SK-N-SH (cell line): ENCODE measurements at regions not wholly inside any gene's neighbourhood (a gene's known extent, or its start where the extent isn't known, plus 50 kb on each side); places are given as distances from the start of the nearest gene placed in this dataset.

Source experiments
- CTCF ChIA-PET: fragments of 300-600, 350-600 bp; formaldehyde crosslinking; extraction: SDS; loops from one replicate; lab custom pipeline; 2021; lab: Yijun Ruan, JAX
- POLR2A ChIA-PET: fragments of 350-600 bp; sonication (Branson Sonifier 250); formaldehyde crosslinking; extraction: SDS; loops from one replicate; lab custom pipeline; 2020; ENCODE audit warnings: antibody characterized with exemption, inconsistent platforms; lab: Yijun Ruan, JAX
- DNase-seq: peaks from one replicate; pipeline ENCODE4 v3.0.0; 2012
- H2AFZ ChIP-seq: fragments of 200-600 bp; sonication (generic); 2 replicates; pipeline ENCODE4 v1.8.1; 2016; ENCODE audit warnings: antibody characterized with exemption, mild to moderate bottlenecking, low read depth
- H3F3A ChIP-seq: fragments of 200-600 bp; sonication (generic); replicated peaks from 2 replicates; pipeline ENCODE3; 2016; ENCODE audit warnings: antibody characterized with exemption, mild to moderate bottlenecking; ENCODE audit not compliant: insufficient read depth
- H3K27ac ChIP-seq, 2 experiments: fragments of 200-500 bp in 1 of 2; fragments of 200-600 bp in 1 of 2; sonication (Bioruptor generic) in 1 of 2; sonication (generic), shearing (Covaris generic) in 1 of 2; 2 replicates each; pipeline versions ENCODE4 v1.5.1 to v1.6.1; 2014 to 2016; ENCODE audit warnings: low read depth in 2 of 2, inconsistent platforms in 1 of 2, low read length in 1 of 2, mild to moderate bottlenecking in 1 of 2, mixed read lengths in 1 of 2
- H3K27me3 ChIP-seq: fragments of 200-600 bp; sonication (generic), shearing (Covaris generic); 2 replicates; pipeline ENCODE4 v1.6.1; 2016; ENCODE audit warnings: mixed run types; ENCODE audit not compliant: insufficient read depth
- H3K36me3 ChIP-seq, 2 experiments: fragments of 200-500 bp in 1 of 2; fragments of 200-600 bp in 1 of 2; sonication (Bioruptor generic) in 1 of 2; sonication (generic) in 1 of 2; replicated peaks in 1 of 2; 2 replicates each; pipeline versions ENCODE3 to v1.5.1; 2014 to 2016; ENCODE audit warnings: low read length in 1 of 2, mild to moderate bottlenecking in 1 of 2; ENCODE audit not compliant: insufficient read depth in 2 of 2, control insufficient read depth in 1 of 2
- H3K4me1 ChIP-seq, 2 experiments: fragments of 200-500 bp in 1 of 2; fragments of 200-600 bp in 1 of 2; sonication (Bioruptor generic) in 1 of 2; sonication (generic), shearing (Covaris generic) in 1 of 2; 2 replicates each; pipeline versions ENCODE4 v1.5.1 to v1.6.1; 2014 to 2016; ENCODE audit warnings: low read depth in 1 of 2, low read length in 1 of 2, mixed run types in 1 of 2; ENCODE audit not compliant: insufficient read depth in 2 of 2, control insufficient read depth in 1 of 2
- H3K4me2 ChIP-seq: fragments of 200-600 bp; sonication (generic), shearing (Covaris generic); 2 replicates; pipeline ENCODE4 v1.6.1; 2017; ENCODE audit warnings: mixed run types
- H3K4me3 ChIP-seq, 2 experiments: fragments of 200-500 bp in 1 of 2; fragments of 200-600 bp in 1 of 2; sonication (Bioruptor generic) in 1 of 2; sonication (generic), shearing (Covaris generic) in 1 of 2; 2 replicates each; pipeline versions ENCODE4 v1.5.1 to v1.8.1; 2014 to 2016; ENCODE audit warnings: low read depth in 2 of 2, inconsistent platforms in 1 of 2, low read length in 1 of 2, mild to moderate bottlenecking in 1 of 2, mixed read lengths in 1 of 2, moderate library complexity in 1 of 2
- H3K79me2 ChIP-seq: fragments of 200-600 bp; sonication (generic); 2 replicates; pipeline ENCODE4 v1.8.1; 2017; ENCODE audit warnings: mild to moderate bottlenecking; ENCODE audit not compliant: insufficient read depth
- H3K9ac ChIP-seq: fragments of 200-600 bp; sonication (generic); 2 replicates; pipeline ENCODE4 v1.6.1; 2017; ENCODE audit warnings: mixed run types
- H3K9me2 ChIP-seq: fragments of 200-600 bp; sonication (generic); 2 replicates; pipeline ENCODE4 v1.6.1; 2017; ENCODE audit warnings: mixed run types
- H3K9me3 ChIP-seq: fragments of 200-600 bp; sonication (generic); 2 replicates; pipeline ENCODE4 v1.6.1; 2017; ENCODE audit warnings: mixed run types, mild to moderate bottlenecking, moderate library complexity
- H4K20me1 ChIP-seq: fragments of 200-600 bp; sonication (generic); 2 replicates; pipeline ENCODE4 v1.6.1; 2017; ENCODE audit warnings: mild to moderate bottlenecking, mixed run types; ENCODE audit not compliant: insufficient read depth
- CTCF ChIP-seq: fragments of 200-600 bp; sonication (generic); IDR thresholded peaks from 2 replicates; pipeline ENCODE4 v1.6.1; 2017; ENCODE audit warnings: antibody characterized with exemption, mild to moderate bottlenecking, moderate library complexity
- EP300 ChIP-seq, 2 experiments: IDR thresholded peaks; 2 replicates each; pipeline versions ENCODE4 v1.4.0 to v1.6.1; 2012; ENCODE audit warnings: borderline replicate concordance in 1 of 2, low read depth in 1 of 2, low read length in 1 of 2
- FOSL2 ChIP-seq: IDR thresholded peaks from 2 replicates; pipeline ENCODE4 v1.4.0; 2012; ENCODE audit warnings: low read depth, mild to moderate bottlenecking, moderate library complexity, borderline replicate concordance
- GABPA ChIP-seq: IDR thresholded peaks from 2 replicates; pipeline ENCODE4 v1.4.0; 2012; ENCODE audit warnings: low read depth, mild to moderate bottlenecking
- JUND ChIP-seq: IDR thresholded peaks from 2 replicates; pipeline ENCODE4 v1.4.0; 2012
- MXI1 ChIP-seq: IDR thresholded peaks from 2 replicates; pipeline ENCODE4 v1.6.1; 2012; ENCODE audit warnings: mild to moderate bottlenecking, low read depth, low read length, improper control_type of control experiment
- NFIC ChIP-seq: IDR thresholded peaks from 2 replicates; pipeline ENCODE4 v1.4.0; 2012; ENCODE audit warnings: borderline replicate concordance
- NRF1 ChIP-seq: IDR thresholded peaks from 2 replicates; pipeline ENCODE4 v1.6.1; 2012; ENCODE audit warnings: low read depth, mild to moderate bottlenecking, low read length
- PBX3 ChIP-seq: IDR thresholded peaks from 2 replicates; pipeline ENCODE4; 2012
- POLR2AphosphoS5 ChIP-seq: IDR thresholded peaks from 2 replicates; pipeline ENCODE4 v1.6.1; 2012; ENCODE audit warnings: low read depth, low read length
- RCOR1 ChIP-seq: fragments of 150-350 bp; IDR thresholded peaks from 2 replicates; pipeline ENCODE4 v1.6.1; 2017; ENCODE audit warnings: antibody characterized with exemption, low read length
- SMC3 ChIP-seq: IDR thresholded peaks from 2 replicates; pipeline ENCODE4 v1.6.1; 2012; ENCODE audit warnings: low read depth, low read length, improper control_type of control experiment
- TCF12 ChIP-seq: IDR thresholded peaks from 2 replicates; pipeline ENCODE4 v1.4.0; 2012
- WGBS: methylation state at CpG from one replicate; pipeline ENCODE4 v1.1.6; 2017; ENCODE audit warnings: low lambda C conversion rate; 5-methylcytosine and 5-hydroxymethylcytosine counted together
- small RNA-seq, 7 experiments: library from RNA; depleted of rRNA; stranded (forward); fragments of <200 nt; gene quantifications; one replicate each; pipeline ENCODE3, GENCODE V24; 2012

DNA sequence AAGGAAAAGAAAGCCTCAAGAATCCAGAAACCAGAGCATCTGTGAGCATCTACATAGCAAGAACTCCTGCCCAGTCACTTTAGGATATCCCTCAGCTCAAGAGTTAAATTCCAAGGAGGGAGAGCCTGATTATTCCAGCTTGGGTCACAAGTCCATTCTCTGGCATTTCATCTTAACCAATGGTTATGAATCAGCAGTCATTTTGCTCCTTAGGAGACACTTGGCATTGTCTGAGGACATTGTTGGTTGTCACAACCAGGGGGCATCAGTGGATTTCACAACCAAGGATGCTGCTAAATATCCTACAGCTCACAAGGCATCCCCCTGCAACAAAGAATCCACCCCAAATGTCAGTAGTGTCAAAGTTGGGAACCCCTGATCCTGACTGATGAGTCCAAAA lies 51.0 kb upstream of the LMCD1 start:
- Histone ChIP-seq H3K4me2 (peak overlapping the region; percentile 29; the same call in 1 of the 2 replicates), H2AFZ (no peak overlapping the region), H3K4me3 (no peak overlapping the region), H4K20me1 (no peaks in the 10 kb centered on the region), H3K27me3 (no peaks in the 10 kb centered on the region), H3F3A (peaks cover 17% of the 10 kb centered on the region), H3K9me3 (no peaks in the 10 kb centered on the region), H3K79me2 (no peaks in the 10 kb centered on the region), H3K9ac (no peak overlapping the region), H3K9me2 (no peaks in the 10 kb centered on the region), H3K4me1 (peaks cover 8 to 16% of the 10 kb centered on the region in 2 experiments), H3K27ac (peak overlapping the region in 1 of 2 experiments; percentile 73; a peak in 2 of 4 replicates), H3K36me3 (no peaks in the 10 kb centered on the region)
- no peak for DNase-seq
- TF ChIP-seq CTCF (peak; percentile 27), NRF1 (no peak)
- ChIA-PET POLR2A (no interaction called here), CTCF (interaction anchor here (1.0 to 1.4 kb wide), 3 partner anchors 8 to 319 kb away, joined by 3 to 4 read pairs (median 4); partner anchors contain the start of gene OXTR)

GRCh38 chr3:8451696-8452095 lies 49.9 kb upstream of the LMCD1 start:
- H3K36me3 ChIP-seq, result no peaks in the 10 kb centered on the region
- POLR2A ChIA-PET, result no interaction called here
- no peak for TF ChIP-seq MXI1
- no peak for TF ChIP-seq POLR2AphosphoS5
- no peak for TF ChIP-seq SMC3
- TF ChIP-seq EP300 (IDR thresholded peaks at IDR 0.05; ENCODE audit: borderline replicate concordance in 1 of 2, low read depth in 1 of 2, low read length in 1 of 2), result peak in 1 of 2 experiments; percentile 33; a peak in 1 of 4 replicates
- 0 out of 2 replicates have a peak, but pooled peaks have one; percentile 29 for TF ChIP-seq NFIC
- no peak for TF ChIP-seq RCOR1
- no peak for TF ChIP-seq GABPA
- TF ChIP-seq JUND, result peak; percentile 30; the same call in 1 of the 2 replicates
- peak; percentile 62 for TF ChIP-seq PBX3
- TF ChIP-seq FOSL2, result peak; percentile 62; the same call in 1 of the 2 replicates
- TF ChIP-seq TCF12, result peak; percentile 73
- TF ChIP-seq, all 33 proteins: peak for 6
- peak overlapping the region; percentile 16; the same call in 1 of the 2 replicates for H2AFZ ChIP-seq
- peaks cover 13% of the 10 kb centered on the region for H3F3A ChIP-seq
- H3K9ac ChIP-seq, result peak overlapping the region; percentile 32; the same call in 1 of the 2 replicates
- no peaks in the 10 kb centered on the region for H3K9me2 ChIP-seq
- DNase-seq, result no peak
- H3K4me2 ChIP-seq, result peak overlapping the region; percentile 36
- no peaks in the 10 kb centered on the region for H4K20me1 ChIP-seq
- peak overlapping the region in 1 of 2 experiments; percentile 73; a peak in 2 of 4 replicates for H3K27ac ChIP-seq
- H3K4me3 ChIP-seq, result no peak overlapping the region
- CTCF ChIA-PET, result interaction anchor here (1.0 kb wide), 1 partner anchor 21 kb away, joined by 3 read pairs; no protein-coding TSS in a partner anchor
- H3K79me2 ChIP-seq, result no peaks in the 10 kb centered on the region
- 21% methylated on average over 4 of the region's 4 CpGs for WGBS
- H3K4me1 ChIP-seq, result peaks cover 0 to 14% of the 10 kb centered on the region in 2 experiments; a peak in 3 of 4 replicates
- no peaks in the 10 kb centered on the region for H3K27me3 ChIP-seq
- H3K9me3 ChIP-seq, result no peaks in the 10 kb centered on the region

Small RNAs in the stretch of these regions (small RNA-seq; reads per million reads assigned to genes)
- 0 reads per million in 7 experiments for gene RNU4ATAC17P
